SIG-M5 treated with dmso at 0.1 percent for 504 hours (cell line): ENCODE measurements at regions not wholly inside any gene's neighbourhood (a gene's known extent, or its start where the extent isn't known, plus 50 kb on each side); places are given as distances from the start of the nearest gene placed in this dataset.

Source experiments
- DNase-seq: peaks from one replicate; lab custom pipeline; 2025; ENCODE audit not compliant: unreplicated experiment; lab: John Stamatoyannopoulos, UW

DNA sequence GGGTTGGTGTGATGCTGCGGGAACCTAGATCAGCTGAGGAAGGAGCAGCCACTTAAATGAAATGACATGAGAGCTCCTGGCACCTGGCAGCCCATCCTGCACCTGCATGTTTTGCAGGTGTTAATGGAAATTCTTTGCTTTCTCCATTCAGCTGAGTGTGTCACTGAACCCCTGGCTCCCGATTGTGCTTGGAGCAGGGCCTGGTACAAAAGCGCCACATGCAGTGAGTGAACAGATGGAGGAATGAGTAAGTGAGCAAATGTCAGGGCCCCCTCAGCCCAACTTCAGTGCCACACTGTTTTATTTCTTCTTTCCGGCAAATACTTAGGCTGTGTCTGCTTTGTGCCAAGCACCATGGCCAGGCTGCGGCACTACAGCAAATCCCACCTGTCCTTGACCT, 132.2 kb downstream of the ASB7 start:
- DNase-seq = no peak

- DNase-seq = no peak
Measured at GRCh38 chr15:100735129-100736053, 133.0 kb downstream of the ASB7 start.

DNA sequence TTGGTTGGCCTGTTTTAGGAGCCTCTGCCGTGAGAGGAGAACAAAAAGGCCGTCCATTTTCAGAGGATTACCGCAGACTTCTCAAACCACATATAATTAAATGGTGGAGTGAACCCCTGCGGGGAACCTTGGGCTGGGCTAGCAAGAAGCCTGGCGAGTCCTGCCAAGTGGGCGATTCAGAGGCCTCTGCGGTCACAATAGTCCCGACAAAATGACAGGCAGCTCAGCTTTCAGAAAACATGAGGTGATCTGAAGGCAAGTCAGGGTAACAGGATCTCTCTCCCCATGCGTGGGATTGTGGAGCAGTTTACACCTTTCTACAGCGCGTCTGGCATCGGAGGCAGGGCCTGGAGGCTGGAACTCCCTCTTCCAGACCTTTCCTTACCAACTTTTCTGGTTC, 134.8 kb downstream of the ASB7 start:
- DNase-seq = no peak

DNA sequence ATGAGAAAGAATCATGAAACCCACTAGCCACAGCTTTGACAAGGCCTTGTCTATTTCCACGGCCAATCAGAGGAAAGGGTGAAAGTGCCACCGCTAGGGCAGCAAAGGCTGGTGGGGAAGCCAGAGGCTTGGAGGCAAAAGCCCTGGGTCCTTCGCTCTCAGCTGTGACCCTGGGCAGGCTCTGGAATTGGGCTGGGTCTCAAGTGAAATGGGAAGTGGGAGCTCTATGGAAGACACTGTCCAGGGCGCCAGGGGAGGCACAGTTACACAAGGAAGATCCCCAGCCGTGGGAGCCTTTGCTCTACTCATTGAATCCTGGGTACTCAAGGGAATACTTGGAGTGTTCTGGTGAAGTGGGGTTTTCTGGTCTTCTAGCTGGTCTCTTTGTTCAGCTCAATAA, 136.2 kb downstream of the ASB7 start:
- no peak for DNase-seq

DNA sequence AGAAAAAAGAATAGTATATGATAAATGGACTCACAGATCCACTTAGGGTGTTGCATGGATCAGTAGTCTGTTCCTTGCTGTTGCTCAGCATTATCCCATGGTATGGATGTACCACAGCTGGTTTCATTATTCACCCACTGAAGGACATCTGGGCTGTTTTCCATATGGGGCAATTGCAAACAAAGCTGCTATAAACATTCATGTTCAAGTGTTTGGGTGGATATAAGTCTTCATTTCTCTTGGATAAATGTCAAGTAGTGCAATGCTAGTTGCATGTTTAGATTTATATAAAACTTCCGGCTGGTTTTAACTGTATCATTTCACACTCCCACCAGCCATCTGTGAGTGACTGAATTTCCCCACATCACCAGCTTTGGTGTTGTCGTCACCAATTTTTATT, 137.7 kb downstream of the ASB7 start:
- DNase-seq = no peak

DNA sequence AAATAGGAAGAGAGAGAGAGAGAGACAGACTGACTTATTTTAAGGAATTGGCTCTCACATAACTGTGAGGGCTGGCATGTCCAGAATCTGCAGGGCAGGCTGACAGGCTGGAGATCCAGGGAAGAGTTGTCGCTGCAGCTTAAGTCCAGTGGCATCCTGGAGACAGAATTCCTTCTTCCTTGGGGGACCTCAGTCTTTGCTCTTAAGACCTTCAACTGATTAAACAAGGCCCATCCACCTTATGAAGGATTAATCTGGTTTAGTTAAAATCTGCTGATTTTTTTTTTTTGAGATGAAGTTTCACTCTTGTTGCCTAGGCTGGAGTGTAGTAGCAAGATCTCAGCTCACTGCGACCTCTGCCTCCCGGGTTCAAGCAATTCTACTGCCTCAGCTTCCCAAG, 128.0 kb upstream of the ALDH1A3 start:
- DNase-seq = no peak

- no peak for DNase-seq
Measured at GRCh38 chr15:100753503-100753902, 126.1 kb upstream of the ALDH1A3 start.

DNA sequence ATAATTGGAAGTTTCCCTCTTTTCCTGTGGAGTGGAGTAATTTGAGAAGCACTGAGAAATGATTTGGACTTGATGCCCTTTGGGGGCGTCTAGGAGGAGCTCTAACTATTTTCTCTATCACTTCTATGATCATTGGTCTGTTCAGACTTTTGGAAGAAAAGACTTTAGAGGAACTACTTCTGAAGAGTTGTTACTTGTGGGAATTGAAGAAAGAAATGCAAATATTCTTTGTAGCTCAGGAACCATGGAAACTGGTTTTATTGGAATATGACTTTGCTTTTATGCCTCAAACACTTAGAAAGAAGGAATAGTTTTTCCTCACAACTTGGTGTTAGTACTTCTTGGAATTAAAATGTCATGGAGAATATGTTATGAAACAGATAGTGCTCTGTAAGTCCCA, 122.0 kb upstream of the ALDH1A3 start:
- DNase-seq = no peak

DNA sequence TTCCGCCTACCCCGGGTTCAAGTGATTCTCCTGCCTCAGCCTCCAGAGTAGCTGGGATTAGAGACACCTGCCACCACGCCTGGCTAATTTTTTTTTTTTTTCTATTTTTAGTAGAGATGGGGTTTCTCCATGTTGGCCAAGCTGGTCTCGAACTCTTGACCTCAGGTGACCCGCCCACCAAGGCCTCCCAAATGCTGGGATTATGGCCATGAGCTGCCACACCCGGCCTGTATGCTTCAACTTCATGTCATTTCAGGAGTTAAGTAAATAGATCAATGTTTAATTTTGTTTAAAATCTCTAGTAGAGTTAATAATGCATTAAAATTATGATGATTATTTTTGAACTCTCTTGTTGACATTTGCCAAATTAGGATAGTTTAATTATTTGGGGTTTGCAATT, 121.1 kb upstream of the ALDH1A3 start:
- no peak for DNase-seq

DNA sequence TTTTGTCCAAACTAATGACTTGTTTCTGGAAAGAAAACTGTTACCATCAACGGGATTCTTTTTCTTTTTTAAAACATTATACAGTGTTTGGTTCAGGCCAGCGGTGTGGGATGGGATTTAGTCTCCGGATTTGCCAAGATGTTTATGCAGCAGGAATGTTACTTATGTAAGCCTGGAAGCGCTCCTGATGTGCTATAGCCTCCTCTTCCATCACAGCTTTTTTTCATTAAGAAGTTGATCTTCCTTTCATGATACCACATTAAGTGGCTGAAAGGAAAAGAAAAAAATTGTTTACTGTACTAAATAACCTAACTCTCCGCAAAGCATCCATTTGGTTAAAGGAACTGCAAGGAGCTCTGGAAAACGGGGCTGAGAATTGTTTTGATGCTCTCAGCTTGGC, 120.5 kb upstream of the ALDH1A3 start:
- DNase-seq = no peak

DNA sequence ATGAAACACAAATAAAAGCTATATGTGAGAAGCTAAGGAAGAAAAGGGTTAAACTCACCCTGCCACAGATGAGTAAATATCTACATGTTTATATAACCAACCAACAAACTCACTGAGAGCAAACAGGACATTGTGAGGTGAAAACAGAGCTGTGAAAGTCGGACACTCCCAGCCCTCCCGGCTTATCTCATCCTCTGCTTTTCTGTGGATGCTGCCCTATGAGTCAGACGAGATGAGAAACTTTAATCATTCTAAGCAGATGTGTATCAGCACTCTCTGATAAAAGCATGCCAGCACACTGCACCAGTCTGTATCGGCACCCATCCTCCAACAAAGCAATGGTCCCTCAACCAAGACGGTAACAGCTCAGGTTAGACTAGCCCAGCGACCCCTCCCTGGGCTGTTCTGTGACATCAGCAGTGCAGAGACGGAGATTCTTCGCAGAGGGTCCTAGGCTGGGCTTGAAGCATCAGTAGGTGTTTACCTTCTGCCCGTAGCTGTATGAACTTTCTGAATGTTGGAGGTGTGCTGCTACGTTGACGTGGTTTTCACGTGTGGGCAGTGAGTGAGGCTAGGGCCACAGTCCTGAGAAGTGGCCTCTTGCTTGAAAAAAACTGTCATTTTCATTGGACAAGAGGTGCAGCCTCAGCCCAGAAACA, 119.8 kb upstream of the ALDH1A3 start:
- no peak for DNase-seq

DNA sequence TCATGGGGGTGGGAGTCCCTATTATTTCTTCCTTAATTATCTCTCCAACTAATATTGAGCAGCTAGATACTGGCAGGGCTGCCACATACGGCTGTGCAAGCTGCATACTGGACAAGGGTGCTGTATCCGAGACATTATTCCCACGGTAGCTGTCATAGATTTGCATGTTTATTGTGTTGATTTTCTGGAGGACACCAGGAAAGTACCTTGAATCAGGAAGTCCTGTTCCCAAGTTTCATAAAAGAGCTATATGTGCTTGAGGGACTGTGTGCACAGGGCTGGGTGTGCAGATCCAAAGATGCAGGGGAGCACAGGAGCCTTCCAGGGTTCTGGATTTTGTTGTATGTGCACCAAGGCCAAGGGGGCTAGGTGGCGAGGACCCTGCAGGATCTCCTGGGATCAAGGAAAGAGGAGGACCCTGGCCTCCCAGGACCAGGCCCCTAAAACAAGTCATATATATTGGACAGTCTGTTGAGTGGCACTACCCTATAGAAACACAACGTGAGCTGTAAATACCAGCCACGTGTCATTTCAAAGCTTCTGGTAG, 119.2 kb upstream of the ALDH1A3 start:
- no peak for DNase-seq

- no peak for DNase-seq
Measured at GRCh38 chr15:100761290-100761935, 118.2 kb upstream of the ALDH1A3 start.

DNA sequence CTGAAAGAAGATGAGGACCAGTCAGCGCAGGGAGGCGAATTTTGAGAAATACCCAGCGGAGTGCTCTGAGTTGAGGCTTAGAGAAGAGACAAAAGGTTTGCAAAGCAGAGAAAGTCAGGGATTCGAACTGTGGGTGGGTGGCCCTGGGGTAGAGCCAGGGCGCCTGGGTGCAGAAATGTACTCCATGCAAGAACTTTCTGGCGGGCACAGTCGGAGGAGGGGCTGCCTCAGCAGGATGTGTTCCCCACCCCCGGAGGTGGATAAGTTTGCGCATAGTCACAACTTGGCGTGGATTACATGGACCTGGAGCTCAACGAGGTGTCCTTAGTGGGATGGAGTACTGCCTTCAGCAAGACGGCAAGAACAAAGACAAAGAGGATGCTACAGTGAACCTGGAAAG, 117.3 kb upstream of the ALDH1A3 start:
- DNase-seq = no peak

DNA sequence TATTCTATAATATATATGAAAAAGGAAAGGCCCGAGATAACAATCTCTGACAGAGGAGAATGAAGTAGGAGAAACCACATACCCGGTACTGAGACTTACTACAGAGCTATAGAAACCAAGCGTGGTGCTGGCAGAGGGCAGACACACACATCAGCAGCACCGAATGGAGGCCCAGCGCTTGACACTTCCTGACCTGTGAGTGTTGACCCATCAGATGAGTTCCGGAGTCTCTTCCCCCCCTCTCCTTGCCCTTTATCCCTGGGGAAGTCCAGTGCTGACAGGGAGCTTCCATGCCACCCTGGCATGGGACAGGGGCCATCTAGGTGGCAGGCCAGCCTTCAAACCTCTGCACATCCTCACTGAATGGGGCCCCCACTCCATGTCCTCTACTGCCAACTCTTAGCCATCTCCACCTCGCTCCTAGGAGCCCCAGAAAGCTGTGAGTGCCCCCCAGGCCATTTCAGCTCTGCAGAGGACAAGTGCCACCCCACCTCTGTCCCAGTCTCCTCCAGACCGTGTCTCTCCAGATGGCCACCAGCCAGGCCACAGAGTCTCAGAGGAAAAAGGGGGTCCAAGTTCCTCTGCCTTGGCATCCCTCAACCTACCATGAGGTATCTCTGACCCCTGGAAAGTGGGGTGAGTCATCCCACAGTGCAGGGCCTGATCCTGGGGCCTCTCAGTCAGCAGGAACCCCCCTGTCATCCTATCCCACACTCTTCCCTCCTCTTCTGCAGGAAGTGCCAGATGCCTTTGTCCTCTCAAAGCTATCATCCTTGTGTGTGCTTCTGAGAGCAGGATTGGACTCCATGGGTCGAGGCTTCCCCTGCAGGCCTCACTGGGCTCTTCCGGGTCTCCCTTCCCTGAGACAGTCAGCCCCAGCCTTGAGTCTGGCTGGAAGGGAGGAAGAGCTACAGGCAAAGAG, 116.5 kb upstream of the ALDH1A3 start:
- no peak for DNase-seq

DNA sequence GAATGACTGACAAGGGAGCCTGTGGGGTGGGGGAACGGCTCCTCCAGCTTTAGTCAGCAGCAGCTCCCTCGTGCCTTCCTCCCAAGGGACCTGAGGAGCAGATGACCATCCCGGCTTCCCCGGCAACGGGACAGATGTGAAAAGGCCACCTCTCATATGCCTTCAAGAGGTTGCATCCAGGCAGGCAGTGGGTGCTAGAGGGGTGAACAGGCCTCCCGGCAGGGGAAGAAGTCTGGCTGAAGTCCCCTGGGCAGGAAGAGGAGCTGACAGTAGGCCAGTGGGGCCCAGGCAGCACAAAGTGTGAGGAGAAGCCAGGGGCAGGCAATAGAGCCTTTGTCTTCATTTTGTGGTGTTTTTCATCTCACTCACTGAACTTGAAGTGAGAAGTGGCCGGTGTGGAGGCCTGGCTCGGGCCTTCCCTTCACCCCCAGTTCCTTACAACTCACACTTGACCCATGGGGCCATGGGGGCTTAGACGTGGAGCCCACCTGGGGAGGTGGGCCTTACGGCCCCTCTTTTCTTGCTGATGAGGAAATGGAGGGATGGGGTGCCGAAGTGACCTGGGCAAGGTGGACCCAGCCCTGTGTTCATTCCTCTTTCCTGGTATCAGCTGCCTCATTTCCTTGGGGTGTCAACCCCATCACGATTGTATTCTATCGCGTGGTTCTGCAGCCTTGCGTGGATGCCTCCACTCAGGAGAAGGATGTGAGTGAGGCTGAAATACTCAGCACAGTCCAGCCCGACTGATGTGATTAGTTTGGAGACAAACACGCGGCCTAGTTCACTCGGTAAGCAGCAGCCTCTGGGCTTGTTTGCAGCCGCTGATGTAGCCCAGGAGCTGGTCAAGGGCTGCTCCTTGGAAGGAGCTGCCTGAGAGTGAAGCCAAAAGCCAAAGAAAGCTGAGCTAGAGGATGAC, 115.5 kb upstream of the ALDH1A3 start:
- DNase-seq = no peak

GRCh38 chr15:100764778-100765466, 114.7 kb upstream of the ALDH1A3 start:
- no peak for DNase-seq

GRCh38 chr15:100765467-100766241, 114.0 kb upstream of the ALDH1A3 start:
- DNase-seq = no peak
